GM18498 (cell line): ENCODE measurements at regions not wholly inside any gene's neighbourhood (a gene's known extent, or its start where the extent isn't known, plus 50 kb on each side); places are given as distances from the start of the nearest gene placed in this dataset.

Experiments used
- ATAC-seq: cut with Tn5 transposase; IDR thresholded peaks from one replicate; pipeline ENCODE4 v1.9.1; 2021; ENCODE audit warnings: mild to moderate bottlenecking, moderate library complexity; ENCODE audit not compliant: unreplicated experiment

GRCh38 chr5:124839371-124839998 lies 93.0 kb upstream of the ZNF608 start:
- no peak for ATAC-seq

- ATAC-seq: no peak
These were observed 95.6 kb upstream of the ZNF608 start for GRCh38 chr5:124841829-124842712.

- ATAC-seq: no peak
These were observed 96.5 kb upstream of the ZNF608 start for GRCh38 chr5:124842725-124843595.

- ATAC-seq: no peak
These were observed 97.1 kb upstream of the ZNF608 start for GRCh38 chr5:124843596-124843899.

- ATAC-seq: no peak
These were observed 98.0 kb upstream of the ZNF608 start for GRCh38 chr5:124844371-124844920.

GRCh38 chr5:124847907-124848306 lies 101.5 kb upstream of the ZNF608 start:
- no peak for ATAC-seq

- no peak for ATAC-seq
These were observed 103.3 kb upstream of the ZNF608 start for GRCh38 chr5:124849774-124850173.

GRCh38 chr5:124856726-124857125 lies 110.3 kb upstream of the ZNF608 start:
- no peak for ATAC-seq

- ATAC-seq: no peak
These were observed 112.2 kb upstream of the ZNF608 start for GRCh38 chr5:124858612-124859011.

GRCh38 chr5:124859027-124859426 lies 112.6 kb upstream of the ZNF608 start:
- no peak for ATAC-seq

GRCh38 chr5:124859556-124860290 lies 113.3 kb upstream of the ZNF608 start:
- no peak for ATAC-seq

GRCh38 chr5:124860291-124860655 lies 113.8 kb upstream of the ZNF608 start:
- no peak for ATAC-seq

- no peak for ATAC-seq
These were observed 118.6 kb upstream of the ZNF608 start for GRCh38 chr5:124865066-124865465.

- no peak for ATAC-seq
These were observed 119.3 kb upstream of the ZNF608 start for GRCh38 chr5:124865603-124866354.

- ATAC-seq: no peak
These were observed 120.1 kb upstream of the ZNF608 start for GRCh38 chr5:124866355-124867136.

- ATAC-seq: no peak
These were observed 120.8 kb upstream of the ZNF608 start for GRCh38 chr5:124867137-124867704.

- ATAC-seq: no peak
These were observed 122.2 kb upstream of the ZNF608 start for GRCh38 chr5:124868676-124869075.

- ATAC-seq: no peak
These were observed 123.1 kb upstream of the ZNF608 start for GRCh38 chr5:124869426-124870033.
